ENCODE measurements at regions not wholly inside any gene's neighbourhood (a gene's known extent, or its start where the extent isn't known, plus 50 kb on each side); places are given as distances from the start of the nearest gene placed in this dataset.

DNA sequence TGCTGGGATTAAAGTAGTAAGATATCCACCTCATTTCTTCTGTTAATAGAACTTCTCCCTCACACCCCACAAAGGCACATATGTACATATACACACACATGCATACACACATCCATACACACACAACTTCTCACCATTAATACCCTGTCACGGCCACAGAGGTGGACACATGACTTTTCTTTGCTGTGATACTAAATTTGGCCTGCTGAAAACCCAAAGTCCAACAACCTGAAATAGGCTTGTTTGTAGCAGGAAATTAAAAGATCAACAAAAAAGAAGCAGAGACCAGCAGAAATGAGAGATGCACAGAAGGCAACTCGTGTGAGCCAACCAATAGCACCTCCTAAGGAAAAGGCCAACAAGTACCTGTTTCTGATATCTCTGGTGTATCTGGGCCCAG is 128.7 kb upstream of the PCGF5 start:
- no peaks in the 10 kb centered on the region for H3K79me2 ChIP-seq (ENCODE audit: insufficient read depth)
- H4K20me1 ChIP-seq (ENCODE audit: insufficient read depth), result no peaks in the 10 kb centered on the region
- no peaks in the 10 kb centered on the region for H3K9me3 ChIP-seq
- no peak overlapping the region for H3K9ac ChIP-seq
- H3K4me1 ChIP-seq (ENCODE audit: control insufficient read depth in 1 of 2, insufficient read depth in 2 of 2, low read depth in 1 of 2, low read length in 1 of 2), result no peaks in the 10 kb centered on the region
- no peak overlapping the region for H3K4me3 ChIP-seq (ENCODE audit: low read depth in 2 of 2, low read length in 1 of 2)
- WGBS (ENCODE audit: low lambda C conversion rate), result 71% methylated on average over 2 of the region's 2 CpGs
- H3K4me2 ChIP-seq, result no peak overlapping the region
- no peak overlapping the region for H2AFZ ChIP-seq (ENCODE audit: low read depth)
- no peaks in the 10 kb centered on the region for H3K36me3 ChIP-seq (replicated peaks in 1 of 2; ENCODE audit: control insufficient read depth in 1 of 2, insufficient read depth in 2 of 2, low read length in 1 of 2)
- CTCF ChIA-PET, result interaction anchor here (0.8 to 2.1 kb wide), 4 partner anchors 8 to 180 kb away, joined by 3 to 11 read pairs (median 8); no protein-coding TSS in a partner anchor
- no peak for DNase-seq
- no peaks in the 10 kb centered on the region for H3K27me3 ChIP-seq (ENCODE audit: insufficient read depth)
- TF ChIP-seq, protein P1, sequence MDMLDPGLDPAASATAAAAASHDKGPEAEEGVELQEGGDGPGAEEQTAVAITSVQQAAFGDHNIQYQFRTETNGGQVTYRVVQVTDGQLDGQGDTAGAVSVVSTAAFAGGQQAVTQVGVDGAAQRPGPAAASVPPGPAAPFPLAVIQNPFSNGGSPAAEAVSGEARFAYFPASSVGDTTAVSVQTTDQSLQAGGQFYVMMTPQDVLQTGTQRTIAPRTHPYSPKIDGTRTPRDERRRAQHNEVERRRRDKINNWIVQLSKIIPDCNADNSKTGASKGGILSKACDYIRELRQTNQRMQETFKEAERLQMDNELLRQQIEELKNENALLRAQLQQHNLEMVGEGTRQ (IDR thresholded peaks at IDR 0.05; ENCODE audit: borderline replicate concordance, low read depth, low read length), result no peak
- TF ChIP-seq GABPA (IDR thresholded peaks at IDR 0.05; ENCODE audit: low read depth), result no peak
- TF ChIP-seq MAX (IDR thresholded peaks at IDR 0.05; ENCODE audit: low read depth), result no peak
- no peak overlapping the region for H3K27ac ChIP-seq (ENCODE audit: low read depth in 2 of 2, low read length in 1 of 2)
- POLR2A ChIA-PET, result no interaction called here
- H3F3A ChIP-seq (replicated peaks; ENCODE audit: insufficient read depth), result no peaks in the 10 kb centered on the region
- H3K9me2 ChIP-seq, result no peaks in the 10 kb centered on the region

DNA sequence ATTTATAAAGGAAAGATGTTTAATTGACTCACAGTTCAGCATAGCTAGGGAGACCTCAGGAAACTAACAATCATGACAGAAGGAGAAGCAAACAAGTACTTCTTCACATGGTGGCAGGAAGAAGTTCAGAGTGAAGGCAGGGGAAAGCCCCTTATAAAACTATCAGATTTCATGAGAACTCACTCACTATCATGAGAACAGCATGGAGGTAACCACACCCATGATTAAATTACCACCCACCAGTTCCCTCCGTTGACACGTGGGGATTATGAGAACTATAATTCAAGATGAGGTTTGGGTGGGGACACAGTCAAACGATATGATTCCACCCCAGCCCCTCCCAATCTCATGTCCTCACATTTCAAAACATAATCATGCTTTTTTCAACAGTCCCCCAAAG is 124.2 kb upstream of the PCGF5 start:
- Histone ChIP-seq H3K79me2 (ENCODE audit: insufficient read depth) (no peaks in the 10 kb centered on the region), H3K36me3 (replicated peaks in 1 of 2; ENCODE audit: control insufficient read depth in 1 of 2, insufficient read depth in 2 of 2, low read length in 1 of 2) (no peaks in the 10 kb centered on the region), H3K27ac (ENCODE audit: low read depth in 2 of 2, low read length in 1 of 2) (no peak overlapping the region), H3F3A (replicated peaks; ENCODE audit: insufficient read depth) (no peaks in the 10 kb centered on the region), H3K9me3 (0 out of 2 replicates have a peak, but pooled peaks cover 3% of the 10 kb centered on the region), H3K4me1 (ENCODE audit: control insufficient read depth in 1 of 2, insufficient read depth in 2 of 2, low read depth in 1 of 2, low read length in 1 of 2) (no peaks in the 10 kb centered on the region), H3K4me2 (no peak overlapping the region), H4K20me1 (ENCODE audit: insufficient read depth) (no peaks in the 10 kb centered on the region), H3K9me2 (no peaks in the 10 kb centered on the region), H3K9ac (no peak overlapping the region), H3K4me3 (ENCODE audit: low read depth in 2 of 2, low read length in 1 of 2) (no peak overlapping the region), H3K27me3 (ENCODE audit: insufficient read depth) (no peaks in the 10 kb centered on the region), H2AFZ (ENCODE audit: low read depth) (no peak overlapping the region)
- DNase-seq, result no peak
- TF ChIP-seq RCOR1 (IDR thresholded peaks at IDR 0.05; ENCODE audit: low read length) (no peak), FOXM1 (IDR thresholded peaks at IDR 0.05; ENCODE audit: low read depth) (no peak), PBX3 (IDR thresholded peaks at IDR 0.05) (no peak), GABPA (IDR thresholded peaks at IDR 0.05; ENCODE audit: low read depth) (no peak), IRF3 (IDR thresholded peaks at IDR 0.05; ENCODE audit: low read depth, low read length) (no peak), NRF1 (IDR thresholded peaks at IDR 0.05; ENCODE audit: low read depth, low read length) (no peak), CTCF (IDR thresholded peaks at IDR 0.05) (no peak), POLR2AphosphoS5 (IDR thresholded peaks at IDR 0.05; ENCODE audit: low read depth, low read length) (no peak), RAD21 (IDR thresholded peaks at IDR 0.05; ENCODE audit: low read length) (no peak), RFX5 (IDR thresholded peaks at IDR 0.05; ENCODE audit: low read length) (no peak), GATA2 (CRISPR knock-in tag; IDR thresholded peaks at IDR 0.05) (no peak), EP300 (IDR thresholded peaks at IDR 0.05; ENCODE audit: borderline replicate concordance in 1 of 2, low read depth in 1 of 2, low read length in 1 of 2) (no peak), ELF1 (IDR thresholded peaks at IDR 0.05) (no peak), TCF12 (IDR thresholded peaks at IDR 0.05) (no peak), MXI1 (IDR thresholded peaks at IDR 0.05; ENCODE audit: low read depth, low read length) (no peak), USF1 (IDR thresholded peaks at IDR 0.05; ENCODE audit: borderline replicate concordance, low read depth) (no peak), MEF2A (IDR thresholded peaks at IDR 0.05; ENCODE audit: borderline replicate concordance, low read depth) (no peak)
- TF ChIP-seq, protein P1 (IDR thresholded peaks at IDR 0.05; ENCODE audit: borderline replicate concordance, low read depth, low read length), result no peak
- ChIA-PET CTCF (interaction anchor here (0.7 to 1.3 kb wide), 3 partner anchors 13 to 124 kb away, joined by 3 read pairs; partner anchors contain the start of gene PCGF5), POLR2A (no interaction called here)
- 56% methylated on average over 3 of the region's 3 CpGs for WGBS (ENCODE audit: low lambda C conversion rate)

Data from SK-N-SH (cell line).